SJSA1 (cell line): ENCODE measurements at regions not wholly inside any gene's neighbourhood (a gene's known extent, or its start where the extent isn't known, plus 50 kb on each side); places are given as distances from the start of the nearest gene placed in this dataset.
"Not testable (repeated sequence)": the region's sequence is repeated elsewhere in the genome, so short reads cannot be mapped to it uniquely, and the experiment has no call there.

Experiments used
- DNase-seq, 2 experiments: peaks; one replicate each; pipeline ENCODE4 v3.0.0-alpha.2; 2015 to 2020; ENCODE audit warnings: low spot score in 2 of 2, low read depth in 1 of 2
- H3K27ac ChIP-seq: fragments of 250-450 bp; sonication (Bioruptor Pico); 2 replicates; pipeline ENCODE4 v1.5.1; 2020; ENCODE audit warnings: mild to moderate bottlenecking, moderate library complexity
- H3K27me3 ChIP-seq: fragments of 250-450 bp; sonication (Bioruptor Pico); replicated peaks from 2 replicates; pipeline ENCODE4 v1.5.1; 2020; ENCODE audit warnings: mild to moderate bottlenecking, moderate library complexity
- H3K36me3 ChIP-seq: fragments of 250-450 bp; sonication (Bioruptor Pico); 2 replicates; pipeline ENCODE4 v1.5.1; 2020; ENCODE audit warnings: mild to moderate bottlenecking
- H3K4me1 ChIP-seq: fragments of 250-450 bp; sonication (Bioruptor Pico); replicated peaks from 2 replicates; pipeline ENCODE4 v1.6.1; 2021; ENCODE audit warnings: mild to moderate bottlenecking
- H3K4me3 ChIP-seq: fragments of 250-450 bp; sonication (Bioruptor Pico); 2 replicates; pipeline ENCODE4 v1.5.1; 2020; ENCODE audit warnings: mild to moderate bottlenecking
- H3K9me3 ChIP-seq: fragments of 250-450 bp; sonication (Bioruptor Pico); replicated peaks from 2 replicates; pipeline ENCODE4 v1.5.1; 2020; ENCODE audit warnings: mild to moderate bottlenecking

DNA sequence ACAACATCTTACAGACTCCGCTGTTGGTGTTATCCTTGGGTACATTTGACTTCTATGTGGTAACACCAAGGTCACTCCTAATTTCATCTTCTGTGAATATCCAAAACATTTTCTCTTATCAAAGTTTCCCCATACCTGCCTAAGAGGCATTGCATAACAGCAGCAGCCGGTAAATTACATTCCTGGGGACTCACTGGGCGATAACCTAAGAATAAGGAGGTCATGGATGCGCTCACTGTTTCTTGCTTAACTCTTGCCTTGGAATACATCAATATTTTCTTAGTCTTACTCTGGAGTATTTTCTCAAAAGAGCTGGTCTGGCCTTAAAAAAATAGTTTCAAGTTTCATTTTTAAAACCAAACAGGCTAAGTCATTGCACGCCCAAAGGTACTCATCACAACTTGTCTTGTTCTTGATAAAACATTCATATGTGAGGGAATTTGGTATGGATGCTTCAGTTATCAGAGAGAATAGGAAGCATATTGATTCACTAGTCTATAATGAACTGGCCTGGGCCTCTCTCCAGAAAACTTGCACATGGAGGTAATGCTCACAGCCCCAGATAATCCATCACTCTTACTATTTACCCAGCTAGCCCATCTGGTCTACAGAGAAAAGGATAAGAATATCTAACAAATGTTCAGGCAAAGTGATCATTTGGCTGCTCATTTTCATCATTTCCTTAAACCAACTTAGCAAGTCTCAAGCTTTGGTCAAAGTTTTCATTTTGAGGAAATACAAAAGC lies 235.0 kb upstream of the ERCC4 start:
- no peak for DNase-seq
- Histone ChIP-seq H3K9me3 (no peaks in the 10 kb centered on the region), H3K36me3 (no peaks in the 10 kb centered on the region), H3K27me3 (no peaks in the 10 kb centered on the region), H3K4me3 (no peak overlapping the region), H3K27ac (no peak overlapping the region), H3K4me1 (no peaks in the 10 kb centered on the region)

DNA sequence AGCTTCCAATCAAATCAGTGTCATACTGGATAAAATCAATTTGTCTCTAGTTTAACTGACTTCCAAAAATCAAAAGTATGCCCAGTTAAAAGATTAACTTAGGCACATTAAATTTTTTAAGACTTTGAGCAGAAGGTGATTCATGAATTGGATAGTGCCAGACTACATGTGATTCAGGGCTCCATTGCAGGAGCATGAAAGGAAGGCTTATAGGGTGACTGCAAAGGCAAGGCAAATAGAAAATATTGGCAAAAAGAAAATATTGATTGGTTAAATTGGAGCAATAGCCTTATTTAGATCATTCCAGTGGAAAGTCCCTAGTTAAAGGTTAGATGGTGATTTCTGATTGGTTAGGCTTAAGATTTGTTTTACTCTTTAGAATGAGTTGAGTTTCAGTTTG lies 223.9 kb upstream of the ERCC4 start:
- H3K27ac ChIP-seq: no peak overlapping the region
- no peaks in the 10 kb centered on the region for H3K4me1 ChIP-seq
- no peak overlapping the region for H3K4me3 ChIP-seq
- H3K36me3 ChIP-seq: no peaks in the 10 kb centered on the region
- DNase-seq: no peak
- peaks cover 13% of the 10 kb centered on the region; the same call in 1 of the 2 replicates for H3K9me3 ChIP-seq
- H3K27me3 ChIP-seq: no peaks in the 10 kb centered on the region

DNA sequence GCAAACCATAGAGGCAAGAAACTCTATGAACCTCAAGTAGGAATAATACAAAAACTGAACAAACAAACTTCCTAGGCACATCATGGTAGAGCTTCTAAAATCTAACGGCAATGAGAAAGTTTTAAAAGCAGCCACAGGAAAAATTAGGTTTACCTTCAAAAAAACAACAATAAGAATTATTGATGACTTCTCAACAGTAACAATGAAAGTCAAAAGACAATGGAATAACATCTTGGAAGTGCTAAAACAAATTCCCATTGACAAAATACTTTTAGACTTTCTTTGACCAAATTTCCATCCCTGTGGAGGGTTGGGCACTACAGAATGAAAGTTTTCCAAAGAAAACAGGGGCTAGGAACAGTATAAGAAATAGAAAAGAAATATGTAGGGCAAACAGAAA lies 222.9 kb upstream of the ERCC4 start:
- Histone ChIP-seq H3K9me3 (peaks cover 13% of the 10 kb centered on the region; the same call in 1 of the 2 replicates), H3K27me3 (no peaks in the 10 kb centered on the region), H3K4me3 (no peak overlapping the region), H3K27ac (no peak overlapping the region), H3K4me1 (no peaks in the 10 kb centered on the region), H3K36me3 (no peaks in the 10 kb centered on the region)
- no peak for DNase-seq

DNA sequence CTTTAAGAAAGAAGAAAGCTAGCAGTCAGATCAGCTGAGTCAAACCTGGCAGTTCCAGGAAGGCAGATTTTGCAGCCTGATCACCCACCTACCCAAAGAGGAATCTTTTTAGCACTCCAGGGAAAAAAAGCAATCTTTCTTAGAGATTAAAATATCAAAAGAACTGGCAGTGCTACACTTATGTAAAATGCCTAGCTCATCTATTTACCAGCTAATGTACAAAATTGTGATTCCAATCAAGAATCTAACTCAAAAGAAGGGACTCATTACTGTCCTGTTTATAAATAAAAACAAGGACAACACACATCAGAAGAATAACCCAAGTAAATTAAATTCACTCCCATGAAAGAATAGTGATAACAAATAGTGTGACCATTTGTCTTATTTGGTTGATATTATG lies 222.4 kb upstream of the ERCC4 start:
- no peak overlapping the region for H3K4me3 ChIP-seq
- DNase-seq: no peak
- no peak overlapping the region for H3K27ac ChIP-seq
- H3K4me1 ChIP-seq: no peaks in the 10 kb centered on the region
- H3K36me3 ChIP-seq: no peaks in the 10 kb centered on the region
- H3K9me3 ChIP-seq: peaks cover 13% of the 10 kb centered on the region; the same call in 1 of the 2 replicates
- no peaks in the 10 kb centered on the region for H3K27me3 ChIP-seq

DNA sequence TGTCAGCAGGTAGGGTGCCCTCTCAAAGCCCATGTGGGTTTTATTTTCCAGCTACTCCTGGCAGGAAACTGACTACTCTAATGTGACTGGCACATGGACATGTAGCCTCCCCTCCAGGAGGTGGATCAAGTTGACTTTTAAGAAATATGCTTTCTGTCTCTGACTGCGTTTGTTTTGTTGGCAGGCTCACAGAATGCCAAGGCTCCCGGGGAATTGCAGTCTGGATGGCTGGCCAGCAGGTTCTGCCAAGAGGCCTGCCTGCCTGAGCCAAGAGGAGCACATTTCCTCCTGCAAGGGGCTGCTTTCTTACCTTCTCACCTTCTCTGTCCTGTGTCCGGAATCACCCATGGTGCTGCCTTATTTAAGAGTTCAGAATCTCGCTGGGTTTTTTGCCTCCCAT lies 217.3 kb upstream of the ERCC4 start:
- H3K36me3 ChIP-seq: no peaks in the 10 kb centered on the region
- H3K27ac ChIP-seq: no peak overlapping the region
- H3K4me3 ChIP-seq: no peak overlapping the region
- peaks cover 3% of the 10 kb centered on the region; the same call in 1 of the 2 replicates for H3K9me3 ChIP-seq
- DNase-seq: no peak
- H3K4me1 ChIP-seq: no peaks in the 10 kb centered on the region
- H3K27me3 ChIP-seq: no peaks in the 10 kb centered on the region

GRCh38 chr16:13708347-13709120 lies 211.4 kb upstream of the ERCC4 start:
- Histone ChIP-seq H3K9me3 (no peaks in the 10 kb centered on the region), H3K27me3 (no peaks in the 10 kb centered on the region), H3K4me3 (no peak overlapping the region), H3K36me3 (no peaks in the 10 kb centered on the region), H3K27ac (no peak overlapping the region), H3K4me1 (no peaks in the 10 kb centered on the region)
- no peak for DNase-seq

DNA sequence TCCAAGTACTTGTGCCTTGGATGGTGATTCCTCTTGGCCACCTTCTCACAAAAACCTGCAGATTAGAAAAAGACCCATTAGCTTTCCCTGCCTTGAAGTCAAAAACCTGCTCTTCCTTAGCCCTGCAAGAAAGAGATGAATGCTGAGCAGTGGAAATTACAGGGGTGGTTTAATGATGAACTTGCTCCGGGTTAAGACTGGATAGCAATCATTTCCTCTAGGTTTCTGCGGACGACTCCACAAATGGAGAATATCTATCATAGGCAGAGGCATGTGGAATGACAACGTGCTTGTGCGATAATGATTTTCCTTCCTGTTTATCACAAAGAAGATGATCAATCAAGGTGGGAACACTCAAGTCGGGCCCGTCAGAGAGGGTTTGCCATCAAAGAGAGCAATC lies 201.2 kb upstream of the ERCC4 start:
- Histone ChIP-seq H3K4me3 (no peak overlapping the region), H3K4me1 (no peaks in the 10 kb centered on the region), H3K36me3 (no peaks in the 10 kb centered on the region), H3K27me3 (no peaks in the 10 kb centered on the region), H3K27ac (no peak overlapping the region), H3K9me3 (no peaks in the 10 kb centered on the region)
- no peak for DNase-seq

DNA sequence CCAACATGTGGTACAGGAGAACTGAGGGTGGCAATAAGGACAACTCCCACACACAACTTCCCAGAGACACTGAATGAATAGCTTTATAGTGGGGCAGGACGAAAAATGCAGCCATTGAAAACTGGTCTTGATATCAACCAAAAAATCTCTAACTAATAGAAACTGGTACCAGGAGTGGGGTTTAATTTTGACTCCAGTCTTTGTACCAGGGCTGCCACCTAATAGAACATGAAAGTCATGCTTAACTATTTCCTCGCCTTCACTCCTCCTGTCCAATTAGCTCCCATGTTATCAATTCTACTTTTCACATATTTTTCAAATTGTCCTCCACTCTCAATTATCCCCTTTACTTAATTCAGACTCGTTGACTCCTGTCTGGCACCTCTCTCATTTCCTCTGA lies 192.0 kb upstream of the ERCC4 start:
- no peak for DNase-seq
- Histone ChIP-seq H3K4me1 (no peaks in the 10 kb centered on the region), H3K27ac (no peak overlapping the region), H3K4me3 (no peak overlapping the region), H3K36me3 (no peaks in the 10 kb centered on the region), H3K9me3 (no peaks in the 10 kb centered on the region), H3K27me3 (0 out of 2 replicates have a peak, but pooled peaks cover 3% of the 10 kb centered on the region)

GRCh38 chr16:13733561-13733960 lies 186.4 kb upstream of the ERCC4 start:
- H3K4me1 ChIP-seq: no peaks in the 10 kb centered on the region
- no peak overlapping the region for H3K4me3 ChIP-seq
- H3K36me3 ChIP-seq: no peaks in the 10 kb centered on the region
- no peak overlapping the region for H3K27ac ChIP-seq
- DNase-seq: no peak
- peaks cover 3% of the 10 kb centered on the region; the same call in 1 of the 2 replicates for H3K27me3 ChIP-seq
- no peaks in the 10 kb centered on the region for H3K9me3 ChIP-seq

GRCh38 chr16:13739621-13740373 lies 180.2 kb upstream of the ERCC4 start:
- H3K36me3 ChIP-seq, H3K27me3 ChIP-seq, DNase-seq, H3K4me3 ChIP-seq, H3K27ac ChIP-seq, H3K4me1 ChIP-seq, H3K9me3 ChIP-seq: not testable (repeated sequence)

GRCh38 chr16:13742928-13743327 lies 177.0 kb upstream of the ERCC4 start:
- Histone ChIP-seq H3K4me1 (no peaks in the 10 kb centered on the region), H3K4me3 (no peak overlapping the region), H3K27ac (no peak overlapping the region), H3K27me3 (no peaks in the 10 kb centered on the region), H3K9me3 (no peaks in the 10 kb centered on the region), H3K36me3 (no peaks in the 10 kb centered on the region)
- DNase-seq: no peak

DNA sequence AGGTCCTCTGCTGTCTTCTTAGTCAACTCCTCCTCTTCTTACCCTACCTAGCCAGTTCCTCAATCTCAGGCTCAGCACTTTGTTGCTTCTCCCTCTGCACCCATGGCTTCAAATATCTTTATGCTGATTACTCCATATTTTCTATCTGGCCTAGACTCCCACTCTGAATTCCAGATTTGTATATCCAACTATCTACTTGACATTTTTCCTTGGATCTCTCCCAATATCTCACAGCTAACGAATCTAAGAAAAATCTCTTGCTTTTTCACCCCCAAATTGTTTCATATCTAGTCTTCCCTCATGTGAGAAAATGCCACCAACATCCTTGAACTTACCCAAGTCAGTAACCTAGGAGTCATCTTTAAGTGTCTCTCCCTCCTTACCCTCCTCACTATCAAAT lies 176.4 kb upstream of the ERCC4 start:
- Histone ChIP-seq H3K36me3 (no peaks in the 10 kb centered on the region), H3K4me3 (no peak overlapping the region), H3K27me3 (no peaks in the 10 kb centered on the region), H3K4me1 (no peaks in the 10 kb centered on the region), H3K27ac (no peak overlapping the region), H3K9me3 (no peaks in the 10 kb centered on the region)
- no peak for DNase-seq

DNA sequence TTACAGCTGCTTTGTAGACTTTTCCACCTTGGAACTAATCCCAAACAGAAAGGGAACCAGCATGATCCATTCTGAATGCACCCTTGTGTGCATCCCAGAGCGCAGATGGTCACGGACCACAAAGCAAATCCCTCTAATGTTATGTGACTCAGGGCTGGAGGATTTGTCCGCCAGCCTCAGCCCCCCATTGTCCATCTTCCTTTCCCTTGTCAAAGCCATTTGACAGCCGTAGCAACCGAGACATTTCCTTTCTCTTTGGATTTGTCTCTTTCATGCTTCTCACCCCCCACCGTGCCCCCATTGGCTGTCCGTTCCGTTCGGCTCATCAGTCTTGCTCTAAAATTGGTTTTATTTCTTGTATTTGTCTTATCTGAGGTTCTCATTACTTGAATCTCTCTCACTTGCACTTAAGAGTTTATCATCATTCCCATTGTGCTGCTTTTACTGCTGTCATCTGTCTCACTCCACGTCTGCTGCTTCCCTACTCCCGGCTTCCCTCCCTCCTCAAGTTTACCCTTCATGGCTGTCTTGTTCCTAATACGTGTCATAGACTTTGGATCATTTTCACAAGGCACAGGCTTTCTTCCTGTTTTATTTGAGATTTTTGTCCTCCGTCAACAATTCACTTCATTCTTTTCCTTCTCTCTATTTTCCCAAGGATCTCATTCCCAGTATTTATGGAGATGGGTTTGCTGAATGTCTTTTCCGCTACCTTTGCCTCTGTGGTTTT lies 163.4 kb upstream of the ERCC4 start:
- H3K36me3 ChIP-seq: no peaks in the 10 kb centered on the region
- no peaks in the 10 kb centered on the region for H3K9me3 ChIP-seq
- no peak overlapping the region for H3K4me3 ChIP-seq
- H3K27ac ChIP-seq: no peak overlapping the region
- no peaks in the 10 kb centered on the region for H3K4me1 ChIP-seq
- no peaks in the 10 kb centered on the region for H3K27me3 ChIP-seq
- DNase-seq: no peak
